Peyer's patch (tissue), 4 donors: ENCODE measurements at regions not wholly inside any gene's neighbourhood (a gene's known extent, or its start where the extent isn't known, plus 50 kb on each side); places are given as distances from the start of the nearest gene placed in this dataset.

Experiments
- DNase-seq, 3 donors: peaks; one replicate each; pipeline ENCODE4 v3.0.0-alpha.2; 2017 to 2019
- H3K27ac ChIP-seq, 4 donors: fragments of 200-600 bp; sonication (generic); one replicate each; pipeline ENCODE4 v1.5.1; 2016 to 2019
- H3K27me3 ChIP-seq, 2 donors: fragments of 200-600 bp; sonication (generic); one replicate each; pipeline ENCODE4 v1.5.1; 2019
- H3K36me3 ChIP-seq, 3 donors: fragments of 200-600 bp; sonication (generic); one replicate each; pipeline ENCODE4 v1.5.1; 2016 to 2019
- H3K4me1 ChIP-seq, 4 donors: fragments of 200-600 bp; sonication (generic); one replicate each; pipeline ENCODE4 v1.5.1; 2016 to 2019
- H3K4me3 ChIP-seq, 4 donors: fragments of 200-600 bp; sonication (generic); 1 replicate in 3 of 4; 2 replicates in 1 of 4; pipeline ENCODE4 v1.5.1; 2016 to 2019; ENCODE audit warnings: mild to moderate bottlenecking in 1 of 4
- H3K9me3 ChIP-seq, 4 donors: fragments of 200-600 bp; sonication (generic); one replicate each; pipeline ENCODE4 v1.5.1; 2016 to 2019; ENCODE audit warnings: mild to moderate bottlenecking in 1 of 4
- POLR2A ChIP-seq, 2 donors: fragments of 450-650 bp; IDR thresholded peaks; one replicate each; pipeline ENCODE4 v1.5.1; 2017; ENCODE audit warnings: antibody characterized with exemption in 2 of 2, mild to moderate bottlenecking in 2 of 2, moderate library complexity in 2 of 2
- TF ChIP-seq, protein P1 (sequence below), 6 experiments: fragments of 450-650 bp in 4 of 6; fragments of 200-600 bp in 2 of 6; sonication (generic) in 1 of 6; IDR thresholded peaks; one replicate each; pipeline ENCODE4 v1.5.1; 2017 to 2019; ENCODE audit warnings: antibody characterized with exemption in 6 of 6, mild to moderate bottlenecking in 3 of 6, moderate library complexity in 1 of 6

DNA sequence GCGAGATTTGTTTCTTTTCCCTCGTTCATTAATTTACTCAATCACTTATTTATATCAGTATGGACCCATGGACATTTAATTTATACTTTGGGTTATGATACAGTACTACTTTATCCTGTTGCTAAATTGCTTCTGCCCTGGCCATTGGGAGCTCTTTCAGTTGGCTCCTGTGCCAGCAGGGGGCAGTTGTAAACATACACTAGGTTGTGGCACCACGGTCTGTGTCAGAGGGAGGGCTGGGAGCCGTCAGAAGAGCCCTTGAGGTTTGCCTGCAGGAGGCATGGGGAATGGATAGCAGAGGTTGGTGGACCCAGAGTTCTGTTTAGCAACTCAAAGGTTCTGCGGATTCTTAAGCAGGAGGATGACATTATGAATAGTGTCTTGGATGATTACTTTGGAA is 94.3 kb downstream of the ERCC5 start:
- H3K27me3 ChIP-seq = no peaks in the 10 kb centered on the region
- peaks cover 0 to 11% (median 0%) of the 10 kb centered on the region in 4 donors for H3K4me1 ChIP-seq
- no peak overlapping the region for H3K27ac ChIP-seq
- no peak overlapping the region for H3K4me3 ChIP-seq
- DNase-seq = no peak
- H3K36me3 ChIP-seq = no peaks in the 10 kb centered on the region
- H3K9me3 ChIP-seq = peaks cover 0 to 5% (median 0%) of the 10 kb centered on the region in 4 donors
- no peak for TF ChIP-seq POLR2A (IDR thresholded peaks at IDR 0.05)
- TF ChIP-seq, protein P1, sequence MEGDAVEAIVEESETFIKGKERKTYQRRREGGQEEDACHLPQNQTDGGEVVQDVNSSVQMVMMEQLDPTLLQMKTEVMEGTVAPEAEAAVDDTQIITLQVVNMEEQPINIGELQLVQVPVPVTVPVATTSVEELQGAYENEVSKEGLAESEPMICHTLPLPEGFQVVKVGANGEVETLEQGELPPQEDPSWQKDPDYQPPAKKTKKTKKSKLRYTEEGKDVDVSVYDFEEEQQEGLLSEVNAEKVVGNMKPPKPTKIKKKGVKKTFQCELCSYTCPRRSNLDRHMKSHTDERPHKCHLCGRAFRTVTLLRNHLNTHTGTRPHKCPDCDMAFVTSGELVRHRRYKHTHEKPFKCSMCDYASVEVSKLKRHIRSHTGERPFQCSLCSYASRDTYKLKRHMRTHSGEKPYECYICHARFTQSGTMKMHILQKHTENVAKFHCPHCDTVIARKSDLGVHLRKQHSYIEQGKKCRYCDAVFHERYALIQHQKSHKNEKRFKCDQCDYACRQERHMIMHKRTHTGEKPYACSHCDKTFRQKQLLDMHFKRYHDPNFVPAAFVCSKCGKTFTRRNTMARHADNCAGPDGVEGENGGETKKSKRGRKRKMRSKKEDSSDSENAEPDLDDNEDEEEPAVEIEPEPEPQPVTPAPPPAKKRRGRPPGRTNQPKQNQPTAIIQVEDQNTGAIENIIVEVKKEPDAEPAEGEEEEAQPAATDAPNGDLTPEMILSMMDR (IDR thresholded peaks at IDR 0.05) = no peak

DNA sequence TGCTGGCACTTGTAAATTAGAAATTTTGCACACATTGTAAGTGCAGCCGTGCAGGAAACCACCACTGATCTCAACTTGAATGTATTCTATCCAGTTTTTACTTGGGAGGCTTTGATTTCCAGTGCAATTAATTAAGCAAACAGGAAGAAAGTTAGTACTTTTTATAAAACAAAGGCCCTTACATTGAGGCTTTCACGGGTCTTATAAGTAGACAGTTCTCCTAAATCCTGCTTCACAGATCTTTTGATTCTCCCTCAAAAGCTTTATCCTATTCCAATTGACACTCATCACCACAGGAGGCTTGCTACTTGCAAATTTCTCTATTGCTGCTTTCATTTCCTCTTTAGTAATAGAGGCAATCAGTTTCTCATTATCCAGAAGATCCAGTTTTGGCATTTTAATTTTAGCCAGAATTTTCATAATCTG is 90.1 kb downstream of the ERCC5 start:
- no peak overlapping the region for H3K27ac ChIP-seq
- TF ChIP-seq, protein P1 (IDR thresholded peaks at IDR 0.05) = no peak
- no peak for TF ChIP-seq POLR2A (IDR thresholded peaks at IDR 0.05)
- H3K27me3 ChIP-seq = no peaks in the 10 kb centered on the region
- H3K36me3 ChIP-seq = no peaks in the 10 kb centered on the region
- no peaks in the 10 kb centered on the region for H3K9me3 ChIP-seq
- no peak overlapping the region for H3K4me3 ChIP-seq
- H3K4me1 ChIP-seq = peaks cover 0 to 12% (median 0%) of the 10 kb centered on the region in 4 donors
- DNase-seq = no peak

DNA sequence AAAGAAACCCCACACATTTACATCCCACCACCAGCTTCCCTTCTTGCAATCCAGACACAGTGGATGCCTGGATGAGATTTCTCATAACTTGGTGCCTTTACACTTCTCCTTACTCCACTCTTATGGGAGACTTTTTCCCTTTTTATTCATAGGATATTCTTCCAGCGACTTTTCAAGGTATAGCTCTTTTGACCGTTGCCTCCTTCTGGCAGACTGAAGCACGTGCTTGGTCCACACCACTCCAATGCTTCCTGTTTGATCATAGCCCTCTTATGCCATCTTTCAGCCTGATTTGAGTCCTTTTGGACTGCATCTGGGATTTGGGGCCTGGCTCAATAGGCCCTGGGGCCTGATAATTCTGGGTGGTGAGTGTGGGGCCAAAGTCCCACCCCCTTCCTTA is 87.7 kb downstream of the ERCC5 start:
- no peaks in the 10 kb centered on the region for H3K9me3 ChIP-seq
- H3K4me3 ChIP-seq = no peak overlapping the region
- H3K4me1 ChIP-seq = peaks cover 0 to 16% (median 1%) of the 10 kb centered on the region in 4 donors
- no peaks in the 10 kb centered on the region for H3K27me3 ChIP-seq
- no peaks in the 10 kb centered on the region for H3K36me3 ChIP-seq
- TF ChIP-seq, protein P1 (IDR thresholded peaks at IDR 0.05) = no peak
- TF ChIP-seq POLR2A (IDR thresholded peaks at IDR 0.05) = no peak
- no peak for DNase-seq
- H3K27ac ChIP-seq = peak overlapping the region in 2 of 4 donors; percentile 70 to 83

DNA sequence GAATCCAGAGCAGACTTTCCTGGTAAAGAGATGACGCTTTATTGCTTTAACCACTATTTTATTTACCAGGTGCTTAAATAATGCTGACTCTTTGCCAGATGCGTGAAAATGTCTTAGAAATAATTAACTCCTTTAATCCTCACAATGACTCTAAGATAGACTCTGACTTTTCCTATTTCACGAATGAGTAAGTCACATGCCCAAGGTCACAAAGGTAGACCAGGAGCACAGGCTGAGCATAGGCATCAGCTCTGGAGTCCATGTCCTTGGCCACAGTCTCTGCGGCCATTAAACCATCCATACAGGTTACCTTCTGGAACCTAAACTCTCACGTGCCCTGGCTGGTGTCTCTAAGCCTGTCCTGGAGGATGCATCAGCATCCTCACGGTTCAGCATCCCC is 87.3 kb downstream of the ERCC5 start:
- Histone ChIP-seq H3K27me3 (no peaks in the 10 kb centered on the region), H3K27ac (peak overlapping the region in 2 of 4 donors; percentile 73 to 83), H3K9me3 (no peaks in the 10 kb centered on the region), H3K36me3 (no peaks in the 10 kb centered on the region), H3K4me3 (no peak overlapping the region), H3K4me1 (peaks cover 0 to 16% (median 1%) of the 10 kb centered on the region in 4 donors)
- TF ChIP-seq, protein P1 (IDR thresholded peaks at IDR 0.05) = no peak
- TF ChIP-seq POLR2A (IDR thresholded peaks at IDR 0.05) = no peak
- DNase-seq = peak in 2 of 3 donors; percentile 63 to 79

DNA sequence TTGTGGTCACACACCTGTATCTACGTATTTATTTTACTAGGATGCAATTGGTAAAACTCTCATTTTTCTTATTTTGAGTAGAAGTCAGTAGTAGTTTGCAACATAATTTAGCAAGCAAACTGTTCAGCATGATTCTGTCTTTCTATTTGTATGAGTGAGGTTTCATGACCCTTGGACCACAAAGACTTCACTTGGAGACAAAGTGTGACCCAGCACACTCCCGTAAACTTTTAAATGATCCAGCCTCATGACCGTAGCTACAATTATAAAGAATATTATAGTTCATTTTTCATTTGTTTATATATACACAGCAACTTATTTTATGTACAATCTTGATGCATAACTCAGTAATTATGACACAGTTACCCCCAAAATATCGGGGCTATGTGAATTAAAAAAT is 86.5 kb downstream of the ERCC5 start:
- TF ChIP-seq POLR2A (IDR thresholded peaks at IDR 0.05) = no peak
- TF ChIP-seq, protein P1 (IDR thresholded peaks at IDR 0.05) = no peak
- H3K36me3 ChIP-seq = no peaks in the 10 kb centered on the region
- peaks cover 0 to 16% (median 1%) of the 10 kb centered on the region in 4 donors for H3K4me1 ChIP-seq
- DNase-seq = no peak
- H3K27me3 ChIP-seq = no peaks in the 10 kb centered on the region
- no peak overlapping the region for H3K4me3 ChIP-seq
- no peaks in the 10 kb centered on the region for H3K9me3 ChIP-seq
- H3K27ac ChIP-seq = peak overlapping the region in 2 of 4 donors; percentile 73 to 74

DNA sequence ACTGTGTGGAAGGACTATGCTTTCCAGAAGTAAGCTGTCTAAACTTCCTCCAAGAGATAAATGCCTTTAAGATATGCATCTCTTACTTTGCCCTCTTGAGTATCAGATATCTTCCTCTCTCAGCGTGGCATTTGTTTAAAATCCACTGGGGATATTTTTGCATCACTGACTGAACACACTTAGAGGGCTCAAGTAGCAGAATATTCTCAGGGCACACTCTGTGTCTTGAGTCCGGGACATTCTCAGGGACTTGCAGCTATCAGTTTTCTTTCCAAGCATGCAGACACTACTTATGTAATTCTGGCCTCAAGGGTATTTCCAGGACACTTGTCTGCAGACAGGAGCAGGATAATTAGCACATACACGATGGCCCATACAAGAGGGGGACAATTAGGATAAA is 84.7 kb downstream of the ERCC5 start:
- Histone ChIP-seq H3K27me3 (no peaks in the 10 kb centered on the region), H3K4me3 (no peak overlapping the region), H3K27ac (peak overlapping the region in 2 of 4 donors; percentile 12 to 73), H3K9me3 (no peaks in the 10 kb centered on the region), H3K4me1 (peaks cover 0 to 16% (median 1%) of the 10 kb centered on the region in 4 donors), H3K36me3 (no peaks in the 10 kb centered on the region)
- TF ChIP-seq POLR2A (IDR thresholded peaks at IDR 0.05) = no peak
- TF ChIP-seq, protein P1 (IDR thresholded peaks at IDR 0.05) = no peak
- DNase-seq = no peak
